ENCODE measurements at regions not wholly inside any gene's neighbourhood (a gene's known extent, or its start where the extent isn't known, plus 50 kb on each side); places are given as distances from the start of the nearest gene placed in this dataset.

DNA sequence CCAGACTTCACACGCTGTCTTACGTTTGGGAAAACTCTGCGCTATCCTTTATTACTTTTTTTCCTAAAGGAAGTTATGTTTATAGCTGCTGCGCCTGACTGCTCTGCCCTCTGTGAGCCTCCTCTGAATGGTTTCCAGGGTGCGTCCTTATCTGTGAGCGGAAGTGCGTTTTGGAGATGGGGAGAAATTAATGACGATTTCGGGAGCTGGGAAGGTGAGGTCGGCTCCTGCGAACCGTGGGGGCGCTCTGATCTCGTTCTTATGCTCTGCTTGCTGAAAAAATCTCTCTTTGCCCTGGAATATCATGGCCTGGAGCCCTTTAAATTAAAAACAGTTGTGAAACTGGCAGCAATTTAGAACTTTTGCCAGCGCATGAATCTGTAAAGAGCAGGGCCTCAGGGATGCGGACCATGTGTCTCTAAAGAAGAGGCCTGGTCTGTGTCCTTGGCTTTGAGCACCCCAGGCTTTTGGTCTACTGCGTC lies 135.7 kb upstream of the ZFHX3 start:
- DNase-seq = no peak

DNA sequence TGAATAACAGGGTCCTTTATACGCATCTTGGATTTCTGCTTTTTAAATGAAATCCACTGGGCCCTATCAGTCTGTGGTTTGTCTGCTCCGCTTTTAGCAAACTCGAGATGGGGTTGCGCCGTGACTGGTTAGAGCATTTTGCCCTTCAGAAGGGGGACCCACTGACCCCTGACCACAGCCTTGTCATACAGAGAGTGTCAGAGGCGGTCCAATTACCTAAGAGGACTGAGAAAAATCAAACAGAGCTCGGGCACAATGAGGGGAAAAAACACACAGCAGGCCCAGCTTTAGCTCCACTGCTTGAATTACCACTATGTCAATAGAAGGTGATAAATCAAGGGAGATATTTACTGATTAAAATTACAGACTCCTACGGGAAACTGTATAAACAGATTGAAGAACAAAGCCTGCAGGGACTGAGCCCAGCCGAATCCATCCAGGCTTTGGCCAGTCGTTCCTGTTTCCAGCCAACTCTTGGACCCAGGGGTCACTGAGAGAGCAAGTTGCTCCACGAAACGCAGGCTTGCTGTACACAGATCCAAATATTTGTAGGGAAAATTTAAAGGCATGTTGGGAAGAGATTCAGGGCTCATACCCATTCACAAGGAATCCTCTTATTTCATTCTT lies 131.9 kb upstream of the ZFHX3 start:
- DNase-seq = no peak

DNA sequence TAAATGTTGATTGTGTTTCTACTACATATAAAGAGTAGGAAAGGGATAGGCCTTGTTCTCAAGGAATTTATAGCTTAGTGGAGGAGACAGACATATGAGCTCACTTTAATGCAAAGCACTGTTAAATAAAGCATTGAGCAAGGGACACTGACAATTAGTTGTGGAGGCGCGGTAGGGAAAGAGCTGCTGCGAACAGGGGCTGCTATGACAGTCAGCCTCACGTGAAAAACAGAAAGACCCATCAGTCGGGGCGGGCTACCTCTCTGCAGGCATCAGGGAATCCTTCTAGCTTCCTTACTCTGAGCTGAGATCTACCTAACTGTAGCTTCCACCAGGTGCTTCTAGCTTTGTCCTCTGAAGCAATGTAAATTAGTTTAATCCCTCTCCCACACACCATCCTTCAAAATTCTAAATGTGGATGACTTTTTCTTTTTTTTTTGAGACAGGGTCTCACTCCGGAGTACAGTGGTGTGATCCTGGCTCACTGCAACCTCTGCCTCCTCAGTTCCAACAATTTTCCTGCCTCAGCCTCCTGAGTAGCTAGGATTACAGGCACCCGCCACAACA lies 129.9 kb upstream of the ZFHX3 start:
- no peak for DNase-seq

DNA sequence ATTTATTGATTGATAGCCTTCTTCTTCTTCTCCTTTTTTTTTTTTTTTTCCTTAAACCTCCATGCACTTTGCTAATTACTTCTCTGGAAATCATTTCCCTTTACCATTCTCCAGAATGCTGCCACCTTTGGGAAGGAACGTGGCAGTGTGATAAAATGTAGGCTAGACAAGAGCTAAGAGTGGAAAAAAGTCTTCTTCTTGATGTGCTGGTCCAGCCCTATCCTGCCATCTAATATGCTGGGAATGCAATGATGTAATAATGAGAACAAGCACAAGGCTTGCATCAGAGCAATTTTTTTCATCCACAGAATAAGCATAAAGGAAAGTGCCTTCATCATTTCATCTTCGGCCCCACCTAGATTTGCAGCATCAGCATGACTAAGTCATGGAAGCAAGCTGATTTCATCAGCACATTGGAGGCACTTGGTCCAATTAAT lies 128.7 kb upstream of the ZFHX3 start:
- no peak for DNase-seq

DNA sequence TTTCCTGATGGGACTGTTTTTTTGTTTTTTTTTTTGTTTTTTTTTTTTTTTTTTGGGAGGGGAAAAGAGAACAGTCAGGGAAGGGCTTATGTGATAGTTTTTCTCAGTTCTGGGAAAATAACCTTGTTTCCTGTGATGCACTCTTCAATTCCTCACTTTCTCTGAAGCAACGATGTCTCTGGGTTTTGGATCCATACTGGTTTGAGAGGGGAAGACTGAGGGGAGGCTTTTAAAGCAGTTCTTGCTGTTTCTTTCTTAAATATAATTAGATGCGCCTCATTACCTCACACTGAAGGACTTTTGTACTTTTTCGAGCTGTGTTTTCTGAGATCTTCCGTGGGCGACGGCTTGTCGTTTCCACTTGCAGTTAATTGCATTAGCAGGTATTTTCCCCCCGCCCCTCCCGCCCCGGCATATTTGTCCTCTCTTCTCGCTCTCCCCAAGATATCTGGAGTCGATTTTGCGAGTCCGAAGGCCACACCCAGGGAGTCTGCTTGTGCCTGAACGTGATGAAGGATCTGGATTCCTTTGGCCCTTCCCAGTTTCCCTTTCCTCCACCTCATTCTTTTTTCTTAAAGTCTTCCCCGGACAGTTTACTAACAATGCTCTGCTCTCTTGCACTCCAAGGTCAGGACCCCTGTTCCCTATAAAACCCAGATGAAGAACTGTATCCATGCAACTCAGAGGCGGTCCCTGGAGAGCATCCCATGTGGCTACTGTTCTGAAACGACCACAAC lies 125.2 kb upstream of the ZFHX3 start:
- DNase-seq = no peak

DNA sequence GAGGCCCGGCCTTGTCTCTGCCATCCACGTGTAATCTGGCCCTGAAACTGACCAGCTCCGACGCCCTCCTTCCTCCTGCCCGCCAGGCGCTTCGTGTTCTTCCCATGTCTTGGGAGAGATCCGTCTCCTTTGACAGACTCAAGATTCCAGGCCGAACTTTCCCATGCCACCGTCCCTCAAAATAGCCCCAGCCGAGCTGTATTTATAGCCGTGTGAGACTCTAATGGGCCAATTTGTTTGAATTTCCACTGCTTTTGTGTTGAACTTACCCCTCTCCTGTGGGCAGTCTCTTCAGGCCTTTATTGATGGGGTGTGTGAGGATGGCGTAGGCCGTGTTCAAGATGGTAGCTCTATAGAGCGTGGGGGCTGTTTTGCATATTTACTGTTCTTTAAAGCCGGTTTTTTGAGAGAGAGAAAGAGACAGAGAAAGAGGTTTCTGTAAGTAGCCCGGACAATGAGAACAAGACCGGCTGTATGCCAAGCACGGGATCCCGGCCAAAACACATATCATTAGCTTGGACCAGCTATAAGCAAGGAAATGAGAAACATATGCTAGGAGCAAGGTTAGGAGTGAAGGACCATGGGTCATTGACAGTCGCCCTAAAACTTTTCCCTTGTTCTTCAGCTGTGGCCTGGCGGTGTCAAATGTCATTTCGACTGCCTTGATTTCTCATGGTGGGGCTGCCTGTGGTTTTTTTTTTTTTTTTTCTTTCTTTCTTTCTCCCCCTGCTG lies 124.5 kb upstream of the ZFHX3 start:
- peak; percentile 96 for DNase-seq

DNA sequence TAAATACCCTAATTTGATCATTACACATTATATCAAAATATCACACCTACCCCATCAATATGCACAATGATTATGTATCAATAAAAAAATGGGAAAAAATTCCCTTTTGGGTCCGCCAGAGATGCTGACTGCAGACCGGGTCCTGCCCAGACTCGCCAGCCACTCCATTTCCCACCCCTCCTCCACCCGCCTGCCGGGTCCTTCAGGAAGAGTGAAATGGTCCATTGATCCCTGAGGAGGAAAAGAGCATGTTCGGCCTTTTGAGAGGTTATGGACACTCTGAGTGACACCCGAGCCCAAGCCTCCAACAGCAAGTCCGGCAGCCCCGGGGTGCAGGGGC lies 123.9 kb upstream of the ZFHX3 start:
- DNase-seq = no peak

DNA sequence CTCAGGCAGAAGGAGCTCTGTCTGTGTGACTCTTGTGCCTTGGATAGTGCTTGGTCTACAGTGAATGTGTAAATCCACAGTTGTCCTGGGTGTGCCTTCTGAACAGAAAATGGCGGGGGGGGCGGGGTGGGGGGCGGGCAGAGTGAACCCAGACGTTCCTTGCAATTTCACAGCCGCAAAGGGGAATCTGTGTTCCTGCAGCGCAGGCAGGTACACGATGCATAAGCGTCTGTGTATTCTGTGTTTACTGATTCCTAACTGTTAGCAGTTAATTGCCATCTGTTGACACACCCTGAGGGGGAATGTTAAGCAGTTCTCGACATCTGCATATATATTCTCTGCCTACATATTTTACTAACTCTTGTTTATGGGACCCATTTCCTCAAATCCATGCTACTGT lies 123.5 kb upstream of the ZFHX3 start:
- no peak for DNase-seq

DNA sequence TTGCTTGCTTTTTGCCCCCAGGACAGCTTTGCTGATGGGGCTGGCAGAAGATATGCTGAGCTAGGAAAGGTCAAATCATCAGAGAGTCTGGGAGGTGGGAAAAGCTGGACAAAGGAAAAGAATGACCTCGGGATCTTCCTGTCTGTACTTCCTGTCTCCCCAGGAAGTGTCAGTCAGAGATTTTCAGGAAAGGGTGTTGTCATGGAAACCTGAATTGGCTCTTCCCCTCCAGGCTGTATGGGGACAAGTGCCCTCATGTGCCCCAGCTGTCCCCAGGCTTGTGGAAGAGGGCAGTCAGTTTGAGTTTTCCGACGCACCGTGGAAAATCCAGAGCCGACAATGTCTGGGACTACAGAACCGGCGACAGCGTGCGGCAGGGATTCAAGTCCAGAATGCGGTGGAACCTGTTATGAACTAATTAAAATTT lies 122.7 kb upstream of the ZFHX3 start:
- peak; percentile 61 for DNase-seq

DNA sequence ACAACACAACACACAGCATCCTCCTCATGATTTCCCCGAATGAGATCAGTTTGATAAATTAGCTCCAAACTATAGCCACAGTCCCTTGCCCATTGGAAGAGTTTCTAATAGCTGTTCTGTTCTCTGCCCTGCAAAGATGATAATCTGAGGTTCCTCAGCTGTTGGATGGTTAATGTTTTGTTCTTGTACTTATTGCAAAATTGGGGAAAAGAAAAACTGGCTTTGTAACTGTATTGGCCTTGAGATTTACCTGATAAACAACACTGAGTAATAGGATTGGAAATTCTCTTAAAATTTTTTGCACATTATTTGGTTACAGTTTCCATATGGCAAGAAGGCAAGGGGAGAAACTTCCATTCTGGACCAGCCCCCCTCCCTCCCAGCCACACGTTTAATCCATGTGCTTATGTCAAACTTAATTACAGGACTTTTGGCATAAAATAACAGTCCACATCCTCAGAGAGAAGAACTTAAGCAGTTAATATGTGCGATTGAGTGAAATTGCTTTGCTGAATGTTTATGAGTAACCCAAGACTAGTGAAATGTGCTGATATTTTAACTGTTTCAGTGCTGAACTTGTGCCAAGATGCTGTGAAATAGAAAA lies 119.1 kb upstream of the ZFHX3 start:
- no peak for DNase-seq

DNA sequence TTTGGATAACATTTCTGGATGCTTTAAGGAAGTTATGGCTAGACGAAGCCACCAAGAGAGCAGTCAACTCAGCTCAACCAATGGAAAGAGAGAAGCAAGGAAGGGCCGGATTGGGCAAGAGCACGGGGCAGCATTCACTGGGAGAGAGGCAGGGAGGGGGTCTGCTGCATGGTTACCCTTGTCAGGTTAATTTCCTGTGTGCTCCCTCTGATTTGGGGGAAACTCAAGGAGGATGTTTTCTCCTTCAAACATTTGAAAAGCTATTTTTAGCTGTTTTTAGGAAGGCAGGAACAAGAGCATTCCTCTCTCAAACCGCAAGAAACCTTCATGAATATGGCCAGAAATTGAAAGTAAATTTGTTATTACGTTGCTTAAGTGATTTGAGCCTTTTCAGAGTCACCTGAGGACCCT lies 118.5 kb upstream of the ZFHX3 start:
- DNase-seq = no peak

DNA sequence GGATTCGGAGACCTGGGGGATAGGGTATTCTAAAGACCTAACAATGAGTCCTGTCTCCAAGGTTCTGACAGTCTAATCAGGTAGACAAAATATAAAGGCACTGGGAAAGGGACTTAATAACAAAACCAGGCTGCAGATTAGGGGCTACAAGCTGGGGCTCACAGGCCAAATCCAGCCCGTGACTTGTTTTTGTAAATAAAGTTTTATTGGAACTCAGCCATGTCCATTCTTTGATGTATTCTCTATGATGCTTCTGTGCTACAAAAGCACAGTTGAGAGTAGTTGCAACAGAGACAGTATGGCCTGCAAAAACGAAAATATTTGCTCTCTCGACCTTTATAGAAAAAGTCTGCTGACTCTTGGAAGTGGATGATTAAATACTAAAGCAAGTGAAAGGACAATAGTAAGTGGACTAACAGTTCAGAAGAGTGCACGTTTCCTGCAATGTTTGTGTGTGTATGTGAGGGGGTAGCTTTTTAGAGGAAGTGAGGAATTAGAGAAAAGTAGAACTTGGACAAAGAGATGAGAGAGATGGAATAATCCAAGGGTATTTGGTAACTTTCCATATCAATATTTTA lies 115.4 kb upstream of the ZFHX3 start:
- no peak for DNase-seq

DNA sequence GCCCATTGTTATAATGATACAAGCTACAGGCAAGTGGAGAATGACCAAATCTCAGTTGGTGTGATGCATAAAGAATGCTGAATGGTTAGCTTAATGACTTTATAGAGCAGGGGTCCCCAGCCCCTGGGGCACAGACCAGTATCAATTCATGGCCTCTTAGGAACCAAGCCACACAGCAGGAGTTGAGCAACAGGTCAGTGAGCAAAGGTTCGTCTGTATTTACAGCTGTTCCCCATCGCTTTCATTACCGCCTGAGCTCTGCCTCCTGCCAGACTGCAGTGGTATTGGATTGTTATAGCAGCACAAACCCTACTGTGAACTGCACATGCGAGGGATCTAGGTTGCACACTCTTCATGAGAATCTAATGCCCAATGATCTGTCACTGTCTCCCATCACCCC lies 114.0 kb upstream of the ZFHX3 start:
- no peak for DNase-seq

DNA sequence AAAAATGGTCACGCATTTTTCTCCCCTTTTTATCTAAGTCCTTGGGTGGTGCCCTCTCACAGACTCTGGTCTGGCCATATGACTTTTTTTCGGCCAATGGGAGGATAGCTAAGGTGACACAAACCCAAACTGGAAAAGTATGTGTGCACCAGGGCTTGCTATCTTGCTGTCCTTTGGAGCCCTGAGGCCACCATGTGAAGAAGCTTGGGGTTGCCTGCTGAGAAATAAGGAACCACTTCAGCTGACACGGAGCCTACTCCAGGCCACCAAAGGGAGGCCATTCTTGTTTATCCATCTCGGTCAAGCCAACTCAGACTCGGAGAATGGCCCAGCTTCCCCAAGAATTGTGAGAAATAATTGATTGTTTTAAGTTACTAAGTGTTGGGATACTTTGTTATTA lies 111.4 kb upstream of the ZFHX3 start:
- DNase-seq = no peak

DNA sequence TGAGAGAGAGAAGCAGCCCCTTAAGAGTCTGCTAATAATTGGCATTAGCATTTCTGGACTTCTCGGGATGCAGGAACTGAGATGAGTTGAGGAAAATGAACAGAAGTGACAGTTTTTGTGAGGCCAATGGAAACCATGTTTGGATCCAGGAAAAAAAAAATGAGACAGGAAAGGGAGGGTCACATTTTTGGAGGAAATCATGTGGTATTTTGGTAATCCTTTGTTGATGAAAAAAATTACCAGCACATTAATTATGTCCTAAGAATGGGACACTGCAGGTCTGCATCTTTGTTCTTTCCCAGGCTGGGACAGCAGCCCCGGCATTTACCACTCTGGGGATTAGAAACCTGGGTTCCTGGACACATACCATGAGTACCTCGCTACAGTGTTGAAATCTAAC lies 109.9 kb upstream of the ZFHX3 start:
- no peak for DNase-seq

DNA sequence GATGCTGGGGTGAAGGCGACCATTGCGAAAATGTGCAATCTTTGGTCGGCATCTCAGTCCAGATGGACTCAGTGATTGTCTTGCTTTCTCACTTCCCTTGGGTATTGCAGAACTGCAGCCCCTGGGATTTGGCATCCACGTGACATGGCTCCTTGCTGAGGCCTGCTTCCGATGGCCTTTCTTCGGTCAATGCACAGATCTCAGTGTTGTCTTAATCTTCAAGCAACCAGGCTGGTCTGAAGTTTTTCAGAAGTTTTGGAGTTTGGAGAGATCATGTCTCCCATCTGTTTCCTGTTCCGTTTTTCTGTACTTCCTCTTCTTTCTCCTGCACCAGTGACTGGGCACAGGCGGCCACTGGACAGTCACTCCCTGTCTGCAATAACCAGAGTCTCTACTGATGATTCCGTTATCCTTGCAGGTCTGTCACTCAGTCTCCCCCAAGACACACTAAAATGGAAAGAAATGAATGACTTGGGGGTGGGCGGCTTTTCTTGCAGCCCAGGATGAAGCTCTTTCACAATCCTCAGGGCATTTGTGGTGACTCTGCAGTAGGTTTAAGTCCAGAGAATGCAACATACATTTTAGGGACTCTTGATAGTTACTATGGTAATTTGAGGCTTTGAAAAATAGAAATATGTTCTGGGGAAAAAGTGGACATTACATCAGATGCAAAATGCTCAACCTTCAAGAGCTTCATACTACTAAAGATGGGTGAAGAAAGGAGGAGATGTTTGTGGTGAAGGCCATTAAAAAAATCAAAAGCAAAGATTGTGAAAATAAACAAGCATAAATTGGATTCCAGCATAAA lies 106.3 kb upstream of the ZFHX3 start:
- DNase-seq = no peak

DNA sequence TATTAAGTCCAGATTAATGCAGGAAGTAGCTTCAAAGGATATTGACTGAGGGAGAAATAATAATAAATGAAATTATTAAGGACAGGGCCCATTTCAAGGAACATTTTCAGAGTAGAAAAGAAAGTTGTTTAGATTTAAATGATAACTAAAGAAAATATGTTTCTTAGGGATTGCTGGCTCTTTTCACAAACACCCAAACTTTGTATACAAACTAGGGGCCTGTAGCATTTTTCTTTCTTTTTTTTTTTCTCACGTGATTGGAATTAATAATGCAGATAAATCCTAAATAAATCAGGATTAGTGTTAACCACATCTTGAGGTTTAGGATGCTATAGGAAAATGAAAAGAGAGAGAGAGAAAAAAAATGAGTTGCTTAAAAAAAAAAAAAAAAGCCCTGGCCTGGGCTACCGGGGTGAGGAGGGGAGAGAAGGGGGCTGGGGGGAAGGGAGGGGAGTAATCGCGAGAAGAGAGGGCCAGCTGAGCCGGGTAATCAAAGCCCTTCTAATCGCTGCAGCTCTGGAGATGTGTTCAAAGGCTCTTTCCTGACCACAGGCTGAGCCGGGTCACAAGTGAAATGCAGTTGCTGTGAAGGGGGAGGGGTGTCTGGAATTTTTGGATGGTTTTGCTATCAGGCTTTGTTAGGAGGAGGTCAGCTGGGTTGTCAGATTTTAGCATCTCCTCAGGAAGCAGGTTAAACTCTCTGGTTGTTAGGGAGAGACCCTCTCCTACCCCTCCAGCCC lies 104.6 kb upstream of the ZFHX3 start:
- DNase-seq = no peak

DNA sequence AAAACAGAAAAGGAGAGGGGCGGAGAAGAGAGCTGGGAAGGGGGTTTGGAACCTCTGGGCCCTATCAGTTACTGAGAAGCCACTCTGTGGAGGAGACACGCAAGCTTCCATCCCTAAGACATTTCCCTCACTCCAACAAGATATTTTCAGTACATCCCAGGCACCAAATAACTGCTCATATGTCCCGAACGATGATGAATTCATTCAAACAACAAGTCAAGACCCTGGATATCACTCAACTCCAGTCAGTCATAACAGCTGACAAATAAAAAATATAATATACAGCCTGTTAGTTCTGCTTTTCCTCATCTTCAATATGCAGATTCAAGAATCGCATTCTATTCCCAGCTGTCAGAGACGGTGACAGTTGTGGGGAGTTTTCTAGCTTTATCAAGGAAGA lies 104.0 kb upstream of the ZFHX3 start:
- no peak for DNase-seq

DNA sequence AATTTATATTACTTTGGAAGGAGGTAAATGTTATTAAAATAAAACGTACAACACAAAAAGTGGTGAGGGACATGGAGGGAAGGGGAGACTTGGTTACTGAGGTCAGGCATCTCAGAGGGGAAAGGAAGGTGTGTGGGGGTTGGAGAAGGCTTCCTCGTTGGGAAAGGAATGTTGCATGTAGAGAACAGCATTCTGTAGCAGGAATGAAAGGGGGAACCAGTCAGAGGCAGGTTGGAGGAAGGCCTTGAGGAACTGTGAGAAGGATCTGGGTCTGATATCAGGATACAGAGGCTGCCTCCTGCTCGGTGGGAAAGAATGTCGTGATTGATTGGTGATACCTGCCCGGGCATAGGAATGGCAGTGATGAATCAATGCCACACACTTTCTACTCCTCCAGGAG lies 103.3 kb upstream of the ZFHX3 start:
- no peak for DNase-seq

DNA sequence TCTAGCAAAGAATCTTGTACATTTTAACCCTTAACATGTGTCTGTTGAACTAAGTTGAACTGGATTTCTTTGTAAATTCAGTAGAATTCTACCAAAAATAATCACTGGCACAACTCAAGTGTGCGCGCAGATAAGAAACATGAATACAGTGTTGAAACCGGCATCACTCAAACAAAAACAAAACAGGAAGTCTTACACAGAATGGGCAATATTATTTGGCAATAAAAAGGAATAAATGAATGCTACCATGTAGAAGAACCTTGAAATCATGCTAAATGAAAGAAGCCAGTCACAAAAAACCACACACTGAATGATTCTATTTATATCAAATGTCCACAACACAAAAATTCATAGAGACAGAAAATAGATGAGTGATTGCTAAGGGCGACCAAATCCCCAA lies 102.9 kb upstream of the ZFHX3 start:
- no peak for DNase-seq

DNA sequence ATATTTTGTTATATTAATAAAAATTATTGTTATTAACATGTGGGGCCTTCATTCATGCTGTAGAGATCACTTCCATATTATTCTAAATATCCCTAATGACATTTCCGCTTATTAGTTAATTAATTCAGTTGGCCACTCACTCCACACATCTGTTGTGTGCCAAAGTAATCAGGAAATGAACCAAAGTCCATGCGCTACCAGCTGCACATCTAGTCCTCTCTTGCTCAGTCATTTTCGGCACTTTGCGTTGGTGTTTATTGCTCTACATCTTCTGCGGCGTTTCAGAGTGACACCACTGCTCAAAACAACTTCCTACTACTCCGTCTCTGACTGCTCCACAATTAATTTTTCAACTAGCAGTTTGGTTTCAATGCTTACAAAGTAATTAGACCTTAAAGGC lies 101.4 kb upstream of the ZFHX3 start:
- no peak for DNase-seq

All from tongue (tissue), 1 donor.